K562 (cell line): ENCODE measurements at regions not wholly inside any gene's neighbourhood (a gene's known extent, or its start where the extent isn't known, plus 50 kb on each side); places are given as distances from the start of the nearest gene placed in this dataset.

ENCODE experiments used
- ATAC-seq: fragments of 200-7000 bp; cut with Tn5 transposase; 3 replicates; pipeline ENCODE4 v1.9.1; 2020; ENCODE audit warnings: moderate library complexity
- BruUV-seq: library from RNA; stranded (reverse); fragments of 400-500 nt; replicated peaks from 2 replicates; lab custom pipeline; 2021; lab: Mats Ljungman, UMichigan
- CTCF ChIA-PET: fragments of 300-600 bp; formaldehyde crosslinking; extraction: SDS; loops from one replicate; lab custom pipeline; 2021; ENCODE audit warnings: low intra/inter-chr PET ratio; lab: Yijun Ruan, JAX
- POLR2A ChIA-PET: fragments of 300-600, 350-650 bp; sonication (Branson Sonifier 250); formaldehyde crosslinking; extraction: SDS; loops from one replicate; lab custom pipeline; 2021; ENCODE audit warnings: antibody characterized with exemption, inconsistent platforms; lab: Yijun Ruan, JAX
- DNase-seq, 4 experiments: peaks; one replicate each; pipeline versions ENCODE4 v3.0.0 to v3.0.0-alpha.2; 2011 to 2018; ENCODE audit warnings: low spot score in 3 of 4, mixed read lengths in 3 of 4; ENCODE audit errors: extremely low read depth in 1 of 4
- FAIRE-seq: peaks from 2 replicates; lab custom pipeline; 2011; peaks lifted over from hg19 to GRCh38; lab: Jason Lieb, UNC
- H2AFZ ChIP-seq: 2 replicates; pipeline ENCODE4 v1.6.0; 2011; ENCODE audit warnings: low read depth, low read length, control low read depth, inconsistent platforms
- H3K27ac ChIP-seq: fragments of 200-600 bp; 3 replicates; pipeline ENCODE4 v1.8.0; 2011; ENCODE audit warnings: low read depth, mild to moderate bottlenecking, control low read depth, inconsistent platforms, low read length, moderate library complexity, mixed read lengths; ENCODE audit errors: extremely low read depth
- H3K27me3 ChIP-seq, 2 experiments: fragments of 300-600 bp in 1 of 2; 2 replicates in 1 of 2; 3 replicates in 1 of 2; pipeline versions ENCODE4 v1.6.0 to v1.8.0; 2011; ENCODE audit warnings: inconsistent platforms in 2 of 2, low read length in 2 of 2, mild to moderate bottlenecking in 1 of 2, mixed read lengths in 1 of 2, moderate library complexity in 1 of 2; ENCODE audit not compliant: control insufficient read depth in 2 of 2, insufficient read depth in 2 of 2
- H3K36me3 ChIP-seq: fragments of 300-600 bp; 3 replicates; pipeline ENCODE4 v1.8.0; 2011; ENCODE audit warnings: mild to moderate bottlenecking, low read length, inconsistent platforms; ENCODE audit not compliant: control insufficient read depth, insufficient read depth
- H3K4me1 ChIP-seq, 2 experiments: fragments of 200-600 bp in 1 of 2; replicated peaks in 1 of 2; 2 replicates in 1 of 2; 3 replicates in 1 of 2; pipeline versions ENCODE4 v1.5.1 to v1.8.0; 2011; ENCODE audit warnings: inconsistent platforms in 2 of 2, low read length in 2 of 2, mild to moderate bottlenecking in 1 of 2, mixed read lengths in 1 of 2, moderate library complexity in 1 of 2; ENCODE audit not compliant: control insufficient read depth in 2 of 2, insufficient read depth in 2 of 2
- H3K4me2 ChIP-seq: 2 replicates; pipeline ENCODE4 v1.6.1; 2011; ENCODE audit warnings: low read length, control low read depth, inconsistent platforms, mixed read lengths; ENCODE audit not compliant: insufficient read depth
- H3K4me3 ChIP-seq: fragments of 200-600 bp; sonication (generic), shearing (Covaris generic); 2 replicates; pipeline ENCODE4 v1.5.1; 2016; ENCODE audit warnings: control low read depth, inconsistent platforms
- H3K79me2 ChIP-seq: fragments of 200-600 bp; 3 replicates; pipeline ENCODE4 v1.8.0; 2011; ENCODE audit warnings: low read length, inconsistent platforms; ENCODE audit not compliant: control insufficient read depth, insufficient read depth
- H3K9ac ChIP-seq, 2 experiments: 2 replicates each; pipeline versions ENCODE4 v1.6.0 to v1.6.1; 2011; ENCODE audit warnings: low read depth in 2 of 2, low read length in 2 of 2, control low read depth in 1 of 2, inconsistent platforms in 1 of 2, mild to moderate bottlenecking in 1 of 2, mixed read lengths in 1 of 2; ENCODE audit not compliant: insufficient read depth in 1 of 2
- H3K9me1 ChIP-seq: one replicate; pipeline ENCODE4 v1.6.0; 2011; ENCODE audit warnings: inconsistent platforms, mild to moderate bottlenecking, low read length, moderate library complexity; ENCODE audit not compliant: control insufficient read depth, insufficient read depth
- H3K9me3 ChIP-seq: replicated peaks from 2 replicates; pipeline ENCODE4 v1.5.1; 2011; ENCODE audit warnings: low read depth, low read length, inconsistent platforms; ENCODE audit not compliant: control insufficient read depth, insufficient read depth
- H4K20me1 ChIP-seq: replicated peaks from 2 replicates; pipeline ENCODE4 v1.6.1; 2011; ENCODE audit warnings: low read length, inconsistent platforms, mixed read lengths; ENCODE audit not compliant: control insufficient read depth, insufficient read depth
- ARID2 ChIP-seq: fragments of 450-650 bp; IDR thresholded peaks from 2 replicates; pipeline ENCODE4 v1.6.1; 2017; ENCODE audit warnings: antibody characterized with exemption, mild to moderate bottlenecking
- CAMTA2 ChIP-seq: fragments of 250-450 bp; sonication (Bioruptor Pico); conservative IDR thresholded peaks from 2 replicates; pipeline ENCODE4 v1.5.1; 2022
- DDX20 ChIP-seq: fragments of 450-650 bp; IDR thresholded peaks from 2 replicates; pipeline ENCODE4 v1.6.1; 2016; ENCODE audit warnings: missing genetic modification characterization, low read depth, mild to moderate bottlenecking, missing compliant biosample characterization, moderate library complexity
- GTF2F1 ChIP-seq: IDR thresholded peaks from 2 replicates; pipeline ENCODE4 v1.6.1; 2011; ENCODE audit warnings: low read depth, low read length, improper control_type of control experiment
- HDAC3 ChIP-seq: fragments of 450-650 bp; IDR thresholded peaks from 2 replicates; pipeline ENCODE4 v1.6.1; 2018; ENCODE audit warnings: borderline replicate concordance, mild to moderate bottlenecking, moderate library complexity; ENCODE audit not compliant: partially characterized antibody
- KAT8 ChIP-seq: fragments of 450-650 bp; IDR thresholded peaks from 2 replicates; pipeline ENCODE4 v1.6.1; 2016; ENCODE audit warnings: low read depth, mild to moderate bottlenecking
- MEF2D ChIP-seq: conservative IDR thresholded peaks from 2 replicates; pipeline ENCODE4 v1.6.1; 2016; ENCODE audit warnings: low read depth, missing genetic modification characterization, missing compliant biosample characterization
- MYBL2 ChIP-seq, 2 experiments: fragments of 450-650 bp in 1 of 2; sonication (generic) in 1 of 2; formaldehyde crosslinking in 1 of 2; IDR thresholded peaks; 2 replicates each; pipeline versions ENCODE4 v1.6.1 to v1.8.1; 2017 to 2022; ENCODE audit warnings: borderline replicate concordance in 1 of 2, inconsistent platforms in 1 of 2, low read depth in 1 of 2, mild to moderate bottlenecking in 1 of 2, missing genetic modification reagents in 1 of 2, moderate library complexity in 1 of 2
- PML ChIP-seq: IDR thresholded peaks from 2 replicates; pipeline ENCODE4 v1.6.1; 2012; ENCODE audit warnings: low read length, inconsistent platforms
- RBM39 ChIP-seq: fragments of 200-400 bp; formaldehyde crosslinking; optimal IDR thresholded peaks from 2 replicates; pipeline ENCODE3; 2018; ENCODE audit warnings: low read depth, low read length
- RFX7 ChIP-seq: fragments of 250-450 bp; sonication (Bioruptor Pico); IDR thresholded peaks from 2 replicates; pipeline ENCODE4 v1.5.1; 2021; ENCODE audit warnings: mild to moderate bottlenecking
- SAP30 ChIP-seq: fragments of 200-600 bp; sonication (generic); IDR thresholded peaks from 2 replicates; pipeline ENCODE4 v1.6.1; 2012; ENCODE audit warnings: borderline replicate concordance, low read depth, mild to moderate bottlenecking, moderate library complexity, low read length, control low read depth, inconsistent platforms; ENCODE audit not compliant: insufficient read depth, poor library complexity, severe bottlenecking
- SRF ChIP-seq, 2 experiments: fragments of 250-450, 450-650 bp in 1 of 2; sonication (Bioruptor Pico) in 1 of 2; sonication (generic) in 1 of 2; formaldehyde crosslinking; IDR thresholded peaks; 2 replicates each; pipeline versions ENCODE4 v1.5.0 to v1.5.1; 2020 to 2022; ENCODE audit warnings: mild to moderate bottlenecking in 1 of 2, missing genetic modification reagents in 1 of 2
- SRSF9 ChIP-seq: fragments of 200-400 bp; formaldehyde crosslinking; IDR thresholded peaks from 2 replicates; pipeline ENCODE4 v1.6.1; 2017; ENCODE audit warnings: low read depth, low read length, borderline replicate concordance
- WGBS: fragments of 100-300 bp; shearing (Covaris generic); methylation state at CpG from one replicate; pipeline ENCODE4 v1.1.6; 2016; ENCODE audit warnings: low coverage, mixed read lengths; ENCODE audit not compliant: insufficient coverage; ENCODE audit errors: missing lambda C conversion rate; 5-methylcytosine and 5-hydroxymethylcytosine counted together
- in situ Hi-C: fragments of 300-500 bp; cut with MboI; formaldehyde crosslinking; loops from 4 replicates; pipeline ENCODE4 v1.15.0; 2018; ENCODE audit warnings: inconsistent platforms, mixed read lengths
- intact Hi-C: fragments of 100-400 bp; cut with micrococcal nuclease; formaldehyde crosslinking; loops from 2 replicates; pipeline ENCODE4 v1.14.2; 2022
- TF ChIP-seq, protein P1 (sequence below): fragments of 250-450 bp; sonication (Bioruptor Pico); IDR thresholded peaks from 2 replicates; pipeline ENCODE4 v1.8.0; 2021; ENCODE audit warnings: moderate library complexity, mild to moderate bottlenecking, inconsistent platforms

DNA sequence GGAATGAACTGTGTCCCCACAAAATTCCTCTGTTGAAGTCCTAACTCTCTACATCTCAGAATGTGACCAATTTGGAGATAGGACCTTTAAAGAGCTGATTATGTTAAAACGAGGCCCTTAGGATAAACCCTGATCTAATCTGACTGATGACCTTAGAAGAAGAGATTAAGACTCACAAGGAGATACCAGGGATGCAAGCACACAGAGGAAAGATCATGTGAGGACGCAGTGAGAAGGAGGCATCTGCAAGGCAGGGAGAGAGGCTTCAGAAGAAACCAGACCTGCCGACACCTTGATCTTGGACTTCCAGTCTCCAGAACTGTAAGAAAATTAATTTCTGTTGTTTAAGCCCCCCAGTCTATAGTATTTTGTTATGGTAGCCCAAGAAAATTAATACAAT is 94.9 kb upstream of the ZNF800 start:
- DNase-seq, result no peak
- no TSS peak for BruUV-seq
- POLR2A ChIA-PET, result interaction anchor here (1.4 kb wide), 1 partner anchor 12 kb away, joined by 5 read pairs; no protein-coding TSS in a partner anchor
- FAIRE-seq, result no peak
- no peak overlapping the region for H3K27ac ChIP-seq
- CTCF ChIA-PET, result no interaction called here
- H2AFZ ChIP-seq, result no peak overlapping the region
- no peak for ATAC-seq
- no peaks in the 10 kb centered on the region for H3K27me3 ChIP-seq
- in situ Hi-C loops (no loop called here), intact Hi-C loops (no loop called here)
- no peak overlapping the region for H3K4me3 ChIP-seq
- H4K20me1 ChIP-seq, result no peaks in the 10 kb centered on the region
- WGBS, result 0% methylated on average over 3 of the region's 3 CpGs
- H3K9ac ChIP-seq, result no peak overlapping the region
- no peaks in the 10 kb centered on the region for H3K9me1 ChIP-seq
- no peaks in the 10 kb centered on the region for H3K79me2 ChIP-seq
- no peaks in the 10 kb centered on the region for H3K36me3 ChIP-seq
- no peaks in the 10 kb centered on the region for H3K9me3 ChIP-seq
- TF ChIP-seq CAMTA2, result no peak
- no peak for TF ChIP-seq HDAC3
- TF ChIP-seq KAT8, result no peak
- no peak for TF ChIP-seq SAP30
- no peak for TF ChIP-seq RFX7 (CRISPR knock-in tag)
- no peak for TF ChIP-seq SRSF9
- TF ChIP-seq RBM39, result no peak
- TF ChIP-seq ARID2, result no peak
- no peak for TF ChIP-seq GTF2F1
- TF ChIP-seq, protein P1, sequence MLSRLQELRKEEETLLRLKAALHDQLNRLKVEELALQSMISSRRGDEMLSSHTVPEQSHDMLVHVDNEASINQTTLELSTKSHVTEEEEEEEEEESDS, result no peak
- no peak for TF ChIP-seq PML
- no peak for TF ChIP-seq MEF2D
- no peak for TF ChIP-seq MYBL2 (IDR thresholded peaks at IDR 0.05; ENCODE audit: low read depth)
- TF ChIP-seq MYBL2 (CRISPR knock-in tag; IDR thresholded peaks at IDR 0.05; ENCODE audit: borderline replicate concordance), result no peak
- no peak for TF ChIP-seq SRF (CRISPR knock-in tag; IDR thresholded peaks at IDR 0.05)
- no peak for TF ChIP-seq DDX20 (tag)
- H3K4me2 ChIP-seq, result no peak overlapping the region
- H3K4me1 ChIP-seq, result no peaks in the 10 kb centered on the region
